Colonic mucosa (tissue), 4 donors: ENCODE measurements at regions not wholly inside any gene's neighbourhood (a gene's known extent, or its start where the extent isn't known, plus 50 kb on each side); places are given as distances from the start of the nearest gene placed in this dataset.

Experiments used
- DNase-seq: peaks from one replicate; pipeline ENCODE4 v3.0.0-alpha.2; 2020
- H3K27ac ChIP-seq: fragments of 200-600 bp; one replicate; pipeline ENCODE4 v1.8.0; 2021
- H3K27me3 ChIP-seq: fragments of 200-600 bp; one replicate; pipeline ENCODE4 v1.8.0; 2021
- H3K36me3 ChIP-seq: fragments of 200-600 bp; one replicate; pipeline ENCODE4 v1.8.0; 2021
- H3K4me1 ChIP-seq: fragments of 200-600 bp; one replicate; pipeline ENCODE4 v1.8.0; 2021; ENCODE audit warnings: mild to moderate bottlenecking
- H3K4me3 ChIP-seq: fragments of 200-600 bp; one replicate; pipeline ENCODE4 v1.8.0; 2021
- H3K9ac ChIP-seq, 2 donors: one replicate each; pipeline ENCODE4 v1.7.0; 2013; ENCODE audit warnings: control low read depth in 2 of 2, low read depth in 2 of 2, low read length in 2 of 2
- H3K9me3 ChIP-seq: fragments of 200-600 bp; one replicate; pipeline ENCODE4 v1.8.0; 2021
- intact Hi-C: fragments of 100-400 bp; cut with DNase I; formaldehyde crosslinking; loops from one replicate; pipeline ENCODE4 v1.14.1; 2022
- TF ChIP-seq, protein P1 (sequence below): fragments of 200-600 bp; IDR thresholded peaks from one replicate; pipeline ENCODE4 v1.8.0; 2022; ENCODE audit warnings: antibody characterized with exemption, mild to moderate bottlenecking
- donor health status: healthy.
- donor health status: DM: no; HTN: no; CAD: no.
- donor health status: DM: no; HTN: no; CAD: no.

DNA sequence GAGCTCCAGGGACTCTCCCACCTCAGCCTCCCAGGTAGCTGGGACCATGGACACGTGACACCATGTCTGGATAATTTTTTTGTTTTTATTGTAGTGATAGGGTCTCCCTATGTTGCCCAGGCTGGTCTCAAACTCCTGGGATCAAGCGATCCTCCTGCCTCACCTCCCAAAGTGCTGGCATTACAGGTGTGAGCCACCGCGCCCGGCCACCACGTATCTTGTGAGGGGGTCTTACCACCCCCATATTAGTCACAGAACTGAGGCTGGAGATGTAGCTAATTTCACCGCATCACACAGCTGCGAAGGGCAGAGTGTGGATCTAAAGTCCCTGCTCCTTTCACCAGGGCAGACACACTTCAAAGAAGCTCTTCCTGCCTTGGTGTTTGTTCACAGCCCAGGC is 211.8 kb upstream of the SOX1 start:
- TF ChIP-seq, protein P1, sequence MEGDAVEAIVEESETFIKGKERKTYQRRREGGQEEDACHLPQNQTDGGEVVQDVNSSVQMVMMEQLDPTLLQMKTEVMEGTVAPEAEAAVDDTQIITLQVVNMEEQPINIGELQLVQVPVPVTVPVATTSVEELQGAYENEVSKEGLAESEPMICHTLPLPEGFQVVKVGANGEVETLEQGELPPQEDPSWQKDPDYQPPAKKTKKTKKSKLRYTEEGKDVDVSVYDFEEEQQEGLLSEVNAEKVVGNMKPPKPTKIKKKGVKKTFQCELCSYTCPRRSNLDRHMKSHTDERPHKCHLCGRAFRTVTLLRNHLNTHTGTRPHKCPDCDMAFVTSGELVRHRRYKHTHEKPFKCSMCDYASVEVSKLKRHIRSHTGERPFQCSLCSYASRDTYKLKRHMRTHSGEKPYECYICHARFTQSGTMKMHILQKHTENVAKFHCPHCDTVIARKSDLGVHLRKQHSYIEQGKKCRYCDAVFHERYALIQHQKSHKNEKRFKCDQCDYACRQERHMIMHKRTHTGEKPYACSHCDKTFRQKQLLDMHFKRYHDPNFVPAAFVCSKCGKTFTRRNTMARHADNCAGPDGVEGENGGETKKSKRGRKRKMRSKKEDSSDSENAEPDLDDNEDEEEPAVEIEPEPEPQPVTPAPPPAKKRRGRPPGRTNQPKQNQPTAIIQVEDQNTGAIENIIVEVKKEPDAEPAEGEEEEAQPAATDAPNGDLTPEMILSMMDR = no peak

DNA sequence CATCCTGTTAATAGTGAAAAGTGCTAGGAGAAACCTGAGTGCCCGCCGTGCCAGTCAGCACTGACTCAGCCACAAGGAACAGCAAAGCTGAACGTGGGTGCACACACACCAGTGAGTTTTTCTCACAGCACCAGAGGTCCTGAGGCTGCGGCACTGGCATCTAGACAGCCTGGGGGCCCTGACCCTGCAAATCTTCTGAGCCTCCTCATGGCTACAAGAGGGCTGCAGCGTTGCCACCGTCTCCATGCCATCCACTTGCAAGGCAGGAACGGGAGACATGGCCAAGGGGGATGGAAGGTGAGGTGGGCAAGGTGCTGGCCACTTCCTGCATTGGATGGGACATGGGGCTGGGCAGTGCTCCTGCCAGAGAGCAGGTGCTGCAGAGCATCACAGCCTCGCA is 211.2 kb upstream of the SOX1 start:
- no peaks in the 10 kb centered on the region for H3K27me3 ChIP-seq
- H3K4me3 ChIP-seq = no peak overlapping the region
- H3K27ac ChIP-seq = no peak overlapping the region
- no peak for DNase-seq
- H3K9me3 ChIP-seq = no peaks in the 10 kb centered on the region
- H3K36me3 ChIP-seq = no peaks in the 10 kb centered on the region
- H3K9ac ChIP-seq = no peak overlapping the region
- H3K4me1 ChIP-seq = no peaks in the 10 kb centered on the region
- intact Hi-C loops = no loop called here
- TF ChIP-seq, protein P1 = no peak

More for the DNA sequence above, 211.8 kb upstream of the SOX1 start:
- H3K9ac ChIP-seq = no peak overlapping the region
- no peaks in the 10 kb centered on the region for H3K9me3 ChIP-seq
- H3K36me3 ChIP-seq = no peaks in the 10 kb centered on the region
- H3K27me3 ChIP-seq = no peaks in the 10 kb centered on the region
- H3K4me3 ChIP-seq = no peak overlapping the region
- DNase-seq = no peak
- no peak overlapping the region for H3K27ac ChIP-seq
- intact Hi-C loops = no loop called here
- H3K4me1 ChIP-seq = no peaks in the 10 kb centered on the region

DNA sequence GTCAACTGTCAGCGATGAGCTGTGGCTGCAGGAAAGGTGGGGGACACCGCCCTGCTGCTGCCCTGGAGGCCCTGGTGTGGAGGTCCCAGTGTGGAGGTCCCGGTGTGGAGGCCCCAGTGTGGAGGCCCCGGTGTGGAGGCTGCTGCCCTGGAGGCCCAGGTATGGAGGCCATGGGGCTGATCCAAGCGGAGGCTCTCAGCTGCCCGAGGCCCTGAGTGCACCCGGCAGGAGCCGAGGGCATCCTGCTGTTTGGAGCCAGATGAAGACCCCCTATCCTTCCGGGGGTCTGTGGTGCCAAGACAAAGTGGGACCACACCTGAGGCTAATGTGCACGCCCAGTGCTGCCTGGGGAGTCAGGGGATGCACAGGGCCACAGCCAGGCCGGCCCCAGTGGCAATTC is 210.4 kb upstream of the SOX1 start:
- Histone ChIP-seq H3K4me3 (no peak overlapping the region), H3K4me1 (no peaks in the 10 kb centered on the region), H3K9ac (no peak overlapping the region), H3K36me3 (no peaks in the 10 kb centered on the region), H3K9me3 (no peaks in the 10 kb centered on the region), H3K27ac (no peak overlapping the region), H3K27me3 (no peaks in the 10 kb centered on the region)
- intact Hi-C loops = no loop called here
- TF ChIP-seq, protein P1 = no peak
- DNase-seq = no peak

DNA sequence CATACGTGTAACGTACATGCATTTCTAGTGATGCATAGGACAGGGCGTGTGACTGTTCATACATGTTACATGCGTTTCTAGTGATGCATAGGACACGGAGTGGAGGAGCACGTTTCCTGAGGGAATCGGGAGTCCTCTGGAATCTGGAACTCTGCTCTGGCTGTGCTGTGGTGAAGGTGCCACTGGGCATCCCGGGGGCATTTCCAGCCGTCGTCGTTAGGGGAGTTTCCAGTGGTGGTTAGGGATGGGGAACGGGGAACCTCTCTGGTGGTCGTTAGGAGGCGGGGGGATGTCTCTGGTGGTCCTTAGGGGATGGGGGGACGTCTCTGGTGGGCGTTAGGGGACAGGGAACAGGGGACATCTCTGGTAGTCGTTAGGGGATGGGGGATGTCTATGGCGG is 209.6 kb upstream of the SOX1 start:
- no peak for DNase-seq
- H3K9me3 ChIP-seq = no peaks in the 10 kb centered on the region
- H3K27ac ChIP-seq = no peak overlapping the region
- intact Hi-C loops = no loop called here
- H3K9ac ChIP-seq = no peak overlapping the region
- H3K36me3 ChIP-seq = no peaks in the 10 kb centered on the region
- H3K4me3 ChIP-seq = no peak overlapping the region
- TF ChIP-seq, protein P1 = no peak
- H3K27me3 ChIP-seq = no peaks in the 10 kb centered on the region
- no peaks in the 10 kb centered on the region for H3K4me1 ChIP-seq

DNA sequence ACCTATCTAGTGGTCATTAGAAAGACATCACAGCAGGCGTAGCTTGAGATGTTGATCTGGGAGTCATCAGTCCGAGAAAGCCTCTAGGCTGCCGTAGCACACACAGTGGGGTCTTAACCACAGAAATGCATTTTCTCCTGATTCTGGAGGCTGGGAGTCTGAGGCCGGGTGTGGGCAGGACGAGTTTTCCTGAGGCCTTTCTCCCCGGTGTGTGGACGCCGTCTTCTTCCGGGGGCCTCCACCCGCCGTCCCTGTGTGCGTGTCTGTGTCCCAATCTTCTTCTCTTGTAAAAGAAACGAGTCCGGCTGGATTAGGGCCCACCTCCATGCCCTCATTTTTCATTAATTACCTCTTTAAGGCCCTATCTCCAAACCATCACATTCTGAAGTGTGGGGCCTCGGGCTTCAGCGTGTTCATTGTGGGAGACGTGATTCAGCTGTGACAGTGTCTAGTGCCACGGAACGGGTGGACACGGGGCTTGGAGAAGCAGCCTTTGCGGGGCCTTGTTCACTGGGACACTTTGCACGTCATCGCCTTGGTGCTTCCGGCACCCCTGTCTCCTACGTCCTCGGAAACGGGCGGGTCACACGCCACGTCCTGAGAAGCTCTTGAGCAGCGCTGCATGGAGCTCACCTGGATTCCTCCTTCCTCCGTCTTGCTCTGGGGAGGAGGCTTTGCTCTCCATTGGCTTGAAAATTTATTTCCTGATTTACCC is 208.9 kb upstream of the SOX1 start:
- Histone ChIP-seq H3K27ac (no peak overlapping the region), H3K4me3 (no peak overlapping the region), H3K36me3 (no peaks in the 10 kb centered on the region), H3K27me3 (no peaks in the 10 kb centered on the region), H3K9me3 (no peaks in the 10 kb centered on the region), H3K4me1 (no peaks in the 10 kb centered on the region), H3K9ac (no peak overlapping the region)
- intact Hi-C loops = no loop called here
- no peak for DNase-seq
- TF ChIP-seq, protein P1 = no peak
